K562 (cell line): ENCODE measurements at regions not wholly inside any gene's neighbourhood (a gene's known extent, or its start where the extent isn't known, plus 50 kb on each side); places are given as distances from the start of the nearest gene placed in this dataset.

Source experiments
- DNMT1 ChIP-seq: fragments of 450-650 bp; IDR thresholded peaks from 2 replicates; pipeline ENCODE4 v1.6.1; 2016; ENCODE audit warnings: antibody characterized with exemption, mild to moderate bottlenecking
- JUND ChIP-seq, 2 experiments: IDR thresholded peaks; 2 replicates in 1 of 2; 3 replicates in 1 of 2; pipeline ENCODE4 v1.6.1; 2011; ENCODE audit warnings: borderline replicate concordance in 2 of 2, low read depth in 2 of 2, low read length in 2 of 2, improper control_type of control experiment in 1 of 2, missing biosample characterization in 1 of 2, missing genetic modification characterization in 1 of 2, missing genetic modification reagents in 1 of 2
- MAFG ChIP-seq: fragments of 450-650 bp; conservative IDR thresholded peaks from 2 replicates; pipeline ENCODE4 v1.6.1; 2016; ENCODE audit warnings: missing genetic modification characterization, missing compliant biosample characterization
- MBD1 ChIP-seq: fragments of 250-450 bp; sonication (Bioruptor Pico); IDR thresholded peaks from 2 replicates; pipeline ENCODE4 v1.8.0; 2022; ENCODE audit warnings: inconsistent platforms
- NCOA4 ChIP-seq: fragments of 450-650 bp; IDR thresholded peaks from 2 replicates; pipeline ENCODE4 v1.6.1; 2018; ENCODE audit warnings: mild to moderate bottlenecking; ENCODE audit not compliant: partially characterized antibody
- NFYB ChIP-seq: IDR thresholded peaks from 2 replicates; pipeline ENCODE4 v1.6.1; 2011; ENCODE audit warnings: mild to moderate bottlenecking, moderate library complexity; ENCODE audit not compliant: insufficient read length; ENCODE audit errors: extremely low read depth
- ZEB2 ChIP-seq: fragments of 450-650 bp; IDR thresholded peaks from 2 replicates; pipeline ENCODE4 v1.6.1; 2016
- ZNF395 ChIP-seq: fragments of 200-800 bp; sonication (Bioruptor generic); IDR thresholded peaks from 2 replicates; pipeline ENCODE4 v1.6.1; 2017; ENCODE audit warnings: missing genetic modification characterization, missing compliant biosample characterization
- ZNF449 ChIP-seq: fragments of 250-450 bp; sonication (Bioruptor Pico); IDR thresholded peaks from 2 replicates; pipeline ENCODE4 v1.8.0; 2022; ENCODE audit warnings: moderate library complexity, mild to moderate bottlenecking, inconsistent platforms

- no peak for TF ChIP-seq ZNF449 (CRISPR knock-in tag)
- no peak for TF ChIP-seq ZNF395 (CRISPR knock-in tag)
- no peak for TF ChIP-seq NCOA4
- TF ChIP-seq JUND (IDR thresholded peaks at IDR 0.05; ENCODE audit: borderline replicate concordance, low read depth, low read length), result no peak
- TF ChIP-seq JUND (tag; IDR thresholded peaks at IDR 0.05; ENCODE audit: borderline replicate concordance, low read depth, low read length), result no peak
- no peak for TF ChIP-seq MBD1
- no peak for TF ChIP-seq NFYB
- no peak for TF ChIP-seq ZEB2
- no peak for TF ChIP-seq MAFG
- TF ChIP-seq DNMT1, result no peak
These were observed 204.7 kb upstream of the CASK start (continued) for GRCh38 chrX:42128020-42128419.
